Skeletal muscle satellite cell (primary cell): ENCODE measurements at regions not wholly inside any gene's neighbourhood (a gene's known extent, or its start where the extent isn't known, plus 50 kb on each side); places are given as distances from the start of the nearest gene placed in this dataset.
A peak's percentile ranks its signal among the peaks of the same experiment; 100 is the strongest.
"Not testable (repeated sequence)": the region's sequence is repeated elsewhere in the genome, so short reads cannot be mapped to it uniquely, and the experiment has no call there.

Experiments used
- H3K27me3 ChIP-seq: 2 replicates; pipeline ENCODE4 v1.7.0; 2013; ENCODE audit warnings: low read length; ENCODE audit not compliant: control insufficient read depth, insufficient read depth
- H3K36me3 ChIP-seq: 2 replicates; pipeline ENCODE4 v1.7.0; 2013; ENCODE audit warnings: mild to moderate bottlenecking, control low read depth, low read length; ENCODE audit not compliant: insufficient read depth
- H3K4me1 ChIP-seq: 2 replicates; pipeline ENCODE4 v1.7.0; 2013; ENCODE audit warnings: low read length; ENCODE audit not compliant: control insufficient read depth, insufficient read depth
- H3K4me2 ChIP-seq: 2 replicates; pipeline ENCODE4 v1.7.0; 2013; ENCODE audit warnings: mild to moderate bottlenecking, low read length
- H3K4me3 ChIP-seq: 2 replicates; pipeline ENCODE4 v1.7.0; 2013; ENCODE audit warnings: low read length
- H3K9ac ChIP-seq: 2 replicates; pipeline ENCODE4 v1.7.0; 2013; ENCODE audit warnings: mild to moderate bottlenecking, low read depth, low read length, moderate library complexity
- H3K9me3 ChIP-seq: replicated peaks from 2 replicates; pipeline ENCODE4 v1.7.0; 2013; ENCODE audit warnings: mild to moderate bottlenecking, control low read depth, low read length

DNA sequence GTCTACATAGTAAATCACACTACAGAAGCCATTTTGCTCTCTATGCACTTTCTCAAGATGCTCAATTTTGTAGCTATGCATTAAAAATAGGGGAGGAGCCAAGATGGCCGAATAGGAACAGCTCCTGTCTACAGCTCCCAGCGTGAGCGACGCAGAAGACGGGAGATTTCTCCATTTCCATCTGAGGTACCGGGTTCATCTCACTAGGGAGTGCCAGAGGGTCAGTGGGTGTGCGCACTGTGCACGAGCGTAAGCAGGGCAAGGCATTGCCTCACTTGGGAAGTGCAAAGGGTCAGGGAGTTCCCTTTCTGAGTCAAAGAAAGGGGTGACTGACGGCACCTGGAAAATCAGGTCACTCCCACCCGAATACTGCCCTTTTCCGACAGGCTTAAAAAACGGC lies 699.8 kb downstream of the XPNPEP1 start:
- H3K4me3 ChIP-seq, H3K36me3 ChIP-seq, H3K9ac ChIP-seq, H3K9me3 ChIP-seq, H3K4me2 ChIP-seq, H3K27me3 ChIP-seq, H3K4me1 ChIP-seq: not testable (repeated sequence)

DNA sequence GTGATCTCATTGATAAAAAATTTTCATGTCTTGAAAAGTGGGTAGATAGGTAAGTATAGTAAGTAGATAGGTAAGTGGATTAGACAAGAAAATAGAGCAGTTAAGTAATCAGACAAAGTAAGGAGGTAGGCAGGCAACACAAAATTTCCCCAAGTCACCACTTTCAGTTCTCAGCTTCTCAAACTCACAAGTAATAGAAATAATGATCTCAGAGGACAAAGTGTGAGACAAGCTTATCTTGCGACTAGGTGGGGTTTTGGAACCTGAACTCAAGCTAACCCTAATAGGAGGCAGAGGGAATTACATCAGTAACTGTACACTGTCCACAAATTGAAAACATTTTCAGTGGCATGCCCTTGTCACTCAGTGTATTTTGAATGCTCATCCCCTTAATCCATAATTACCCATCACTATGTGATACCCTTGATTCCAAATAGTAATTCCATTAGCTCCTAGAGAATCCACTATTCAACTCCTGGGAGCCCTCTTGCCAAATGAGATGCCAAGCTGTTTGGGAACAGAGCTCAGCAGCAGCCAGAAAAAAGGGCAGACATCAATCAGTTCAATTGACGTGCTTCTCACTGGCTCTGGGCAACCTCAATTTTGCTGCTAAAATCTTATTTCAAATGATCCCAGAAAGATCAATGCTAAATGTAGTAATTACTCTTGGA lies 703.2 kb downstream of the XPNPEP1 start:
- Histone ChIP-seq H3K36me3 (no peaks in the 10 kb centered on the region), H3K9me3 (no peaks in the 10 kb centered on the region), H3K27me3 (no peaks in the 10 kb centered on the region), H3K4me3 (no peak overlapping the region), H3K4me2 (no peak overlapping the region), H3K4me1 (no peaks in the 10 kb centered on the region), H3K9ac (no peak overlapping the region)

DNA sequence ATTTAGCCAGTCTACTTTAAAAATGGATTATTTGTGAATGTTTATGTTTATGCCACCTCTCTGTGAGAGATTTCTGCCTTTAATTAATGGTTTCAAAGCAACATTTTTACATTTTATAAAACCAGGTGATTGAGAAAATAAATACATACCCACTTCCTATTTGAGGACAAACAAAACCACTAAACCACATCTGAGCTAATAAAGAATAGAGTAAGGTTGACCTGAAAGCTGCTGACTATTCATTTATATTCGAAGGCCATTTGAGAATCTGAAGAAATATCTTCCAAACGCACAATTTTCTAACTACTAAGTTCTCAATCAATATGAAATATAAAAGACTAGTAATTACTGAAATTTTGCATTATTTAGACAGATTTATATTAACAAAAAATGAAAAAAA lies 705.1 kb downstream of the XPNPEP1 start:
- no peak overlapping the region for H3K9ac ChIP-seq
- no peak overlapping the region for H3K4me2 ChIP-seq
- H3K36me3 ChIP-seq, result no peaks in the 10 kb centered on the region
- no peaks in the 10 kb centered on the region for H3K9me3 ChIP-seq
- H3K4me1 ChIP-seq, result no peaks in the 10 kb centered on the region
- H3K27me3 ChIP-seq, result no peaks in the 10 kb centered on the region
- H3K4me3 ChIP-seq, result no peak overlapping the region

DNA sequence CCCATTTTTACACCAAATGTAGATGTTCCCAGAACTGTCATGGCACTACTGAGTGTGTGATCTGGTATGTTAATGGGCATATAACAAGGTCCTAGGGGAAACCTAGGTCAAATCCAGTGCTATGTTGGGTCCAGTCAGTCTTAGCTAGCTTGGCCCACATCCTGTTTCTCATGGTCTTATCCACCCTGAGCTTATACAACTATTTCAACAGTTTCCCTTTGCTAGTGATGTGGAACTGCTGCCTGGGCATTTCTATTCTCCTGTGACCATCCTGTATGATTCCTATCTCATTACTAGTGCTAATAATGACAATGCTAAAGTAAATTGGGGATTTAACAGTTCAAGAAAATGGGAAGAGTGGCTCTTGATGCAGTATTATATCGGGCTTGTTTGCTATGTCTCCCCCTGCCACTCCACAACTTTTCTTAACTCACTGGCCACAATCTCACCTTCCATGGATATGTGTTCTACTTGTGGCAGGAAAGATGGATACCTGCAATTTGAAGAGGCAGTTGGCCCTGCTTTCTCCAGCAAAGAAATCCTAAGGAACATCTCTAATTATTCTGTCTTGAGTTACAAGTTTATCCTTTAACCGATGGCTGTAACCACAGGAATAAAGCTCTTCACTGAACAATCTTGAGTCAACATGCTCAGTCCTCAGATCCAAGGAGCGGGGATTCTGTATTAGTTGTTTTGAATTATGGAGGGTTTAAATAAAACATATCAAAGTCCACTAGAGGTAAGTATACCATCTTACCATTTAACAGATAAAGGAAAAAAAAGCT lies 707.8 kb downstream of the XPNPEP1 start:
- Histone ChIP-seq H3K9me3 (no peaks in the 10 kb centered on the region), H3K4me3 (no peak overlapping the region)

DNA sequence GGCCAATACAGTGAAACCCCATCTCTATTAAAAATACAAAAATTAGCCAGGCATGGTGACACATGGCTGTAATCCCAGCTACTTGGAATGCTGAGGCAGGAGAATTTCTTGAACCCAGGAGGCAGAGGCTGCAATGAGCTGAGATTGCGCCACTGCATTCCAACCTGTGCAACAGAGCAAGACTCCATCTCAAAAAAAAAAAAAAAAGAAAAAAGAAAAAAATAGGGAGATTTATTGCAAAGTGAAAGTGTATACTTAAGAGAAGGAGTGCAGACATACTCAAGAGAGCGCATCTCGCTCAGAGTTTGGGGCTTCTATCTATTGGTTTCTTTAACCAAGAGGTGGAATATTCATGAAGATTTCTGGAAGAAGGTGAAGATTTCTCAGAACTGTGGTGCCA lies 708.4 kb downstream of the XPNPEP1 start:
- H3K4me1 ChIP-seq, H3K4me3 ChIP-seq, H3K9me3 ChIP-seq, H3K27me3 ChIP-seq, H3K4me2 ChIP-seq, H3K36me3 ChIP-seq, H3K9ac ChIP-seq: not testable (repeated sequence)

More for the DNA sequence above, 707.8 kb downstream of the XPNPEP1 start:
- no peaks in the 10 kb centered on the region for H3K36me3 ChIP-seq
- no peaks in the 10 kb centered on the region for H3K27me3 ChIP-seq
- no peak overlapping the region for H3K9ac ChIP-seq
- H3K4me2 ChIP-seq, result no peak overlapping the region
- H3K4me1 ChIP-seq, result no peaks in the 10 kb centered on the region

DNA sequence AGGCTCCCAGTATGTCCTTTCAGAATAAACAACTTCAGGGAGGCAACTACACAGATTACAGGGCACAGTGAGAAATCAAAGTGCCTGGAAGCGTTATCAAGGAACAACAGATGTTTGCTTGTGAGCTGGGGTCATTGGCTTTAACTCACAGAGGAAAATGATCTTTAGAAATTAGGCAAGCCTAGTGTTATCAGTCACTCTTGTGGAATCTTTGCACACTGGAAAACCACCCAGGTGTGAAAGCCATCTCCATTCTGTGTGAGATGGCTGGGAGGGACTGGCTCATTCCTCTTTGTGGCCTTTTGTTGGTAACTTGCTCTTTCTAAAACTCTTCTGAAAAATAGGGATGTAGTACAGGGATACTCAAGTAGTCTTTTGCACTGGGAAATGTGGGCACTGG lies 716.0 kb downstream of the XPNPEP1 start:
- no peak overlapping the region for H3K9ac ChIP-seq
- no peaks in the 10 kb centered on the region for H3K36me3 ChIP-seq
- H3K27me3 ChIP-seq, result no peaks in the 10 kb centered on the region
- no peak overlapping the region for H3K4me3 ChIP-seq
- H3K4me2 ChIP-seq, result no peak overlapping the region
- H3K4me1 ChIP-seq, result peaks cover 17% of the 10 kb centered on the region
- no peaks in the 10 kb centered on the region for H3K9me3 ChIP-seq

DNA sequence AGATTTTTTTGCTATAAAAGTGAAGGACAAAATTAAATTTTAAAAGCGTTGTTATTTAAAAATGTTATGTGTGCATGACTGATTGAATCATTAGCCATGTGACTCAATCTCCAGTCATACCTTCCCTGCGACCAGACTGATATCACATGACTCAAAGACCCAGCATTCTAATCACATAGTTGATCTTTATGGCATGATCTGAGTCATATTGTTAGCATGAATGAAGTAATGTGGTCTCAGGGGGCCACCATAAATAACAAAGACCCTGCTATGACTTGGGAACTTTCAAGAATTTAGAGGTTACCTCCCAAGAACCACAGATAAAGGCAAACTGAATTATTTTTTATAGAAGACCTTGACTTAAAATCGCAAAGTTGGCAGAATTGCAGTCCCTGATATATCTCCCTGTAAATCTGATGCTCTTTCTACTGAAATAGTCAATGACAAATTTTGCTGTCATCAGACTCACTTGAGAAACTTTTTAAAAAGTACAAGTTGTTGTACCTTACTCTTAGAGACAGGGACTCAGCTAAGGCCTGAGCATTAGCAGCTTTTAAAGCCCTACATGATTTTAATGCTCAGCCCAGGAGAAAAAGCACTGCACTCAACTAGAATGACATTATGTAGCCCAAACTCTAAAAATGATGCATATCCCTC lies 717.3 kb downstream of the XPNPEP1 start:
- Histone ChIP-seq H3K36me3 (no peaks in the 10 kb centered on the region), H3K9me3 (no peaks in the 10 kb centered on the region), H3K4me2 (peak overlapping the region; percentile 40), H3K4me1 (peaks cover 17% of the 10 kb centered on the region), H3K4me3 (no peak overlapping the region), H3K9ac (peak overlapping the region; percentile 23), H3K27me3 (no peaks in the 10 kb centered on the region)

DNA sequence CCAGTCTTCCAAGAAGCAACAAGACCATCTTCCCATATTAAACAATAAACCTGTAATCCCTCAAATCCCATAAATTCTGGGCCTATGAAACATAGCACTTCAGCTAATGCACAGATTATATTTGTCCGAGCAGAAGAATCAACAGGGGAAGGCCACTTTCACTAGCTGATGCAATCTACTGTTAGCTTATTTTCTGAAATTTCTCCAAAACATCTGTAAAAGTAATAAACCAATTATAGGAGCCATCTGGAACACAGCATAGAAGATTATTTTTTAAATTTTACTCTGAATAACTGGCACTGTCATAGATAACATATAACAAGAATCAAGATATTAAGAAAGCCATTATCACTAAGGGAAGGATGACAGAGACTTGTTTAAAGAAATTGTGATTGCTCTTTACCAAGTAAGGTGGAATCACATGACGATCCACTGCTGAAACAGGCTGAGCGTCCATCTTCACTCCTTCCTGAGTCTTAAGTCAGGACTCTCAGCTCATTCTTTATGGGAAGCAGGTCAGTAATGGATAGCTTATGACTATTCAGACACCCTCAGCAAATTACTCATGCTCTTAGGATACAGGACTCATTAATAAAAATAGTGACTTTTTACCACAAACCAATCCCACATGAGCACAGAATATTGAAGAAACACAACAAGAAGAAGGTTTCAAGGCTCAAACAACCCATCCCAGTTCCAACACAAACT lies 719.5 kb downstream of the XPNPEP1 start:
- Histone ChIP-seq H3K36me3 (no peaks in the 10 kb centered on the region), H3K9ac (no peak overlapping the region), H3K4me3 (no peak overlapping the region), H3K4me1 (peaks cover 17% of the 10 kb centered on the region), H3K9me3 (no peaks in the 10 kb centered on the region), H3K27me3 (no peaks in the 10 kb centered on the region), H3K4me2 (no peak overlapping the region)

DNA sequence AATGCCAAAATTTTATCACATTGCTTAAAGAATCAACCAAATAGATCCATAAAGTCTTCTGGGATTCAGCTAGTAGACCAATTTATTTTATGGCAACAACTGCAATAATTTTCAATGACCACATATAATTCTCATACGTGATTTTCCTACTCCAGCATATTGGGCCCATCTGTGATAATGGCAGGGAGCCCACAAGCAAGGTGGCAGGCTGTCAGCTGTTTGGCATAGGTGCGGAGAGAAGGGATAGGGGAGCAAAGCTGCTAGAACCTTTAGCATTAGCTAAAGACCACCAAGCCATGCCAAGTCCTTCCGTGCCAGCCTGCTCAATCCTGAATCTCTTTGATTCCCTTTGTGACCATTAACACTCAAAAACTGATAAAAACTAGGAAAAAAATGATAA lies 721.2 kb downstream of the XPNPEP1 start:
- no peaks in the 10 kb centered on the region for H3K36me3 ChIP-seq
- peaks cover 12% of the 10 kb centered on the region for H3K4me1 ChIP-seq
- no peaks in the 10 kb centered on the region for H3K27me3 ChIP-seq
- H3K9ac ChIP-seq, result no peak overlapping the region
- no peak overlapping the region for H3K4me3 ChIP-seq
- H3K9me3 ChIP-seq, result no peaks in the 10 kb centered on the region
- H3K4me2 ChIP-seq, result no peak overlapping the region

DNA sequence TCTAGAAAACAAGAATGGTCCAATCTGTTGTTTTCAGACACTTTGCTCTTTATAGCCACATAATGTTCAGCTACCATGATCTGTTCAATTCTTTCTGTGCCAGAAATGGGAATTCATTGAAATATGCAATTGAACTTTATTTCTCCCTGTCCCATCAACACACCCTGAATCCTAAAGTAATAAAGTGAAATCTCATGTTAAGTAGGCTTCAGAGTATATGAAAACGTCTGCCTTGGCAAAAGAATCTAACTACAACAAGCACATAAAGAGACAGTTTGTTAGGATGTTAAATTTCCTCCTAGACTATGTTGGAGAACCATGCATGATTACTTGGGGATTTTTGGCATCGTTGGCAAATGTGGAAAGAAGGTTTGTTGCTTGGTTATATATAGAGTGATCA lies 722.7 kb downstream of the XPNPEP1 start:
- H3K4me1 ChIP-seq, result no peaks in the 10 kb centered on the region
- no peak overlapping the region for H3K4me3 ChIP-seq
- no peaks in the 10 kb centered on the region for H3K27me3 ChIP-seq
- H3K4me2 ChIP-seq, result no peak overlapping the region
- no peaks in the 10 kb centered on the region for H3K9me3 ChIP-seq
- H3K9ac ChIP-seq, result no peak overlapping the region
- no peaks in the 10 kb centered on the region for H3K36me3 ChIP-seq

DNA sequence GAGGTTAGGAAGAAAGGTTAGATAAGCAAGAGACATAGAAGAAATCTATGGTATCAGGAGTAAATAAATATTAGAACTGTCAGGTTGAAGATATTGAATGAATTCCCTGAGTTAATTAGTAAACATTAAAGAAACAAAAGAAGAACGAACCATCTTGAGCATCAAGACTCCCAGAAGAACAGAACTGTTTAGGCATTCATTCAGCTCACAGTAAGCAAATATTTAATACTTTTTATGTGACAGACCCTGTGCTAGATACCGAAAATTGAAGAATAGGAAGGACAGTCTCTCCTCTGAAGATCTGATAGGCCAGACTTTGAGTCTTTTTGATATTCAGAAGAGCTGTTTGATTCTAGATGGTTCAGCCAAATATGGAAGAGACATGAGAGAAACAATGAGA lies 731.5 kb downstream of the XPNPEP1 start:
- Histone ChIP-seq H3K4me2 (no peak overlapping the region), H3K4me3 (no peak overlapping the region), H3K36me3 (no peaks in the 10 kb centered on the region), H3K27me3 (no peaks in the 10 kb centered on the region), H3K4me1 (no peaks in the 10 kb centered on the region), H3K9me3 (peaks cover 7% of the 10 kb centered on the region), H3K9ac (no peak overlapping the region)
